ENCODE measurements at regions not wholly inside any gene's neighbourhood (a gene's known extent, or its start where the extent isn't known, plus 50 kb on each side); places are given as distances from the start of the nearest gene placed in this dataset.

DNA sequence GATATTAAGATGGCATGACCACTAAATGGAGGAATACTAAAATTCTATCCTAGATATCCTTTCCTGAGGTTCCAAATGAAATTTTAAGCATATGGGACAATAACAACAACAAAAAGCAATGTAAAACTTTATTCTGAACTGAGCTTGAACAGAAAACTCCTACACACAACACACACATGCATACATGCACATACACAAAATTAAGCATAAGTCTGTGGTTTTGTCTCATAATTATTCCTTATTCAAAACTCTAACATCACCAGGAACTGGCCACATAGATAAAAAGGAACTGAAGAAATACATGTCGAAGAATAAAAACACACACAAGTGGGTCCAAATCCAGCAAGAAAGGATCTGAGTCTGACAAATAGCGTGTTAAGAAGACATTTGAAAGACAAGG lies 168.0 kb downstream of the COX18 start:
- TF ChIP-seq, protein P1, sequence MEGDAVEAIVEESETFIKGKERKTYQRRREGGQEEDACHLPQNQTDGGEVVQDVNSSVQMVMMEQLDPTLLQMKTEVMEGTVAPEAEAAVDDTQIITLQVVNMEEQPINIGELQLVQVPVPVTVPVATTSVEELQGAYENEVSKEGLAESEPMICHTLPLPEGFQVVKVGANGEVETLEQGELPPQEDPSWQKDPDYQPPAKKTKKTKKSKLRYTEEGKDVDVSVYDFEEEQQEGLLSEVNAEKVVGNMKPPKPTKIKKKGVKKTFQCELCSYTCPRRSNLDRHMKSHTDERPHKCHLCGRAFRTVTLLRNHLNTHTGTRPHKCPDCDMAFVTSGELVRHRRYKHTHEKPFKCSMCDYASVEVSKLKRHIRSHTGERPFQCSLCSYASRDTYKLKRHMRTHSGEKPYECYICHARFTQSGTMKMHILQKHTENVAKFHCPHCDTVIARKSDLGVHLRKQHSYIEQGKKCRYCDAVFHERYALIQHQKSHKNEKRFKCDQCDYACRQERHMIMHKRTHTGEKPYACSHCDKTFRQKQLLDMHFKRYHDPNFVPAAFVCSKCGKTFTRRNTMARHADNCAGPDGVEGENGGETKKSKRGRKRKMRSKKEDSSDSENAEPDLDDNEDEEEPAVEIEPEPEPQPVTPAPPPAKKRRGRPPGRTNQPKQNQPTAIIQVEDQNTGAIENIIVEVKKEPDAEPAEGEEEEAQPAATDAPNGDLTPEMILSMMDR (IDR thresholded peaks at IDR 0.05 in 4 of 5, conservative IDR thresholded peaks at IDR 0.05 in 1 of 5): no peak
- TF ChIP-seq POLR2A (IDR thresholded peaks at IDR 0.05): no peak

All from gastrocnemius medialis (tissue), 4 donors.